IMR-90 (cell line): ENCODE measurements at regions not wholly inside any gene's neighbourhood (a gene's known extent, or its start where the extent isn't known, plus 50 kb on each side); places are given as distances from the start of the nearest gene placed in this dataset.

Experiments
- ATAC-seq: fragments of 200-7000 bp; cut with Tn5 transposase; 2 replicates; pipeline ENCODE4 v1.9.1; 2020; ENCODE audit warnings: low read depth, mild to moderate bottlenecking, moderate library complexity
- BruUV-seq: library from RNA; stranded (reverse); fragments of 400-500 nt; replicated peaks from 2 replicates; lab custom pipeline; 2021; lab: Mats Ljungman, UMichigan
- CTCF ChIA-PET: fragments of 300-600 bp; formaldehyde crosslinking; extraction: SDS; loops from one replicate; lab custom pipeline; 2021; ENCODE audit warnings: antibody characterized with exemption; lab: Yijun Ruan, JAX
- POLR2A ChIA-PET: fragments of 300-600 bp; sonication (Branson Sonifier 250); formaldehyde crosslinking; loops from one replicate; lab custom pipeline; 2022; ENCODE audit warnings: antibody characterized with exemption; ENCODE audit not compliant: unreplicated experiment; lab: Charles Lee
- DNase-seq: peaks from one replicate; pipeline ENCODE4 v3.0.0; 2013
- H2AFZ ChIP-seq: replicated peaks from 2 replicates; pipeline ENCODE3; 2013; ENCODE audit warnings: low read length, mild to moderate bottlenecking; ENCODE audit not compliant: poor library complexity
- H2AK5ac ChIP-seq: 2 replicates; pipeline ENCODE4 v1.6.1; 2013; ENCODE audit warnings: low read depth, low read length, inconsistent platforms
- H2AK9ac ChIP-seq: replicated peaks from 2 replicates; pipeline ENCODE3; 2013; ENCODE audit warnings: mild to moderate bottlenecking, low read depth, low read length, moderate library complexity; ENCODE audit not compliant: poor library complexity
- H2BK120ac ChIP-seq: 2 replicates; pipeline ENCODE4 v1.6.1; 2013; ENCODE audit warnings: low read depth, low read length, inconsistent platforms
- H2BK15ac ChIP-seq: 3 replicates; pipeline ENCODE4 v1.6.1; 2013; ENCODE audit warnings: low read depth, low read length, inconsistent platforms
- H2BK20ac ChIP-seq: 2 replicates; pipeline ENCODE4 v1.6.1; 2013; ENCODE audit warnings: low read depth, mild to moderate bottlenecking, inconsistent platforms, low read length, moderate library complexity
- H2BK5ac ChIP-seq: 2 replicates; pipeline ENCODE4 v1.6.1; 2013; ENCODE audit warnings: mild to moderate bottlenecking, low read depth, low read length, inconsistent platforms; ENCODE audit not compliant: poor library complexity, severe bottlenecking
- H3K14ac ChIP-seq: replicated peaks from 2 replicates; pipeline ENCODE4 v1.6.1; 2013; ENCODE audit warnings: low read depth, low read length, inconsistent platforms
- H3K18ac ChIP-seq: 2 replicates; pipeline ENCODE4 v1.6.1; 2013; ENCODE audit warnings: low read depth, low read length, control low read depth
- H3K23ac ChIP-seq: 2 replicates; pipeline ENCODE4 v1.6.1; 2013; ENCODE audit warnings: low read depth, low read length, inconsistent platforms
- H3K27ac ChIP-seq: 2 replicates; pipeline ENCODE4 v1.5.1; 2013; ENCODE audit warnings: mild to moderate bottlenecking, control low read depth, low read length; ENCODE audit not compliant: insufficient read depth
- H3K27me3 ChIP-seq: 2 replicates; pipeline ENCODE4 v1.6.1; 2013; ENCODE audit warnings: low read length; ENCODE audit not compliant: control insufficient read depth, insufficient read depth
- H3K36me3 ChIP-seq: 2 replicates; pipeline ENCODE4 v1.6.1; 2013; ENCODE audit warnings: low read length, mixed read lengths; ENCODE audit not compliant: control insufficient read depth, insufficient read depth
- H3K4ac ChIP-seq: 2 replicates; pipeline ENCODE4 v1.6.1; 2013; ENCODE audit warnings: low read depth, low read length, inconsistent platforms
- H3K4me1 ChIP-seq: 2 replicates; pipeline ENCODE4 v1.6.1; 2013; ENCODE audit warnings: low read length, mixed read lengths; ENCODE audit not compliant: control insufficient read depth, insufficient read depth
- H3K4me2 ChIP-seq: 2 replicates; pipeline ENCODE4 v1.6.1; 2013; ENCODE audit warnings: low read depth, mild to moderate bottlenecking, control low read depth, low read length, moderate library complexity
- H3K4me3 ChIP-seq: 2 replicates; pipeline ENCODE4 v1.5.1; 2013; ENCODE audit warnings: low read depth, mild to moderate bottlenecking, control low read depth, low read length, moderate library complexity; ENCODE audit not compliant: insufficient read depth
- H3K56ac ChIP-seq: 2 replicates; pipeline ENCODE4 v1.6.1; 2013; ENCODE audit warnings: low read length, inconsistent platforms; ENCODE audit not compliant: insufficient read depth; ENCODE audit errors: extremely low read depth
- H3K79me1 ChIP-seq, 2 experiments: 2 replicates each; pipeline ENCODE4 v1.6.1; 2013; ENCODE audit warnings: low read length in 2 of 2, inconsistent platforms in 1 of 2, low read depth in 1 of 2
- H3K9ac ChIP-seq: 2 replicates; pipeline ENCODE4 v1.6.1; 2013; ENCODE audit warnings: low read depth, low read length, control low read depth
- H3K9me1 ChIP-seq: 2 replicates; pipeline ENCODE4 v1.6.1; 2013; ENCODE audit warnings: low read length, inconsistent platforms; ENCODE audit not compliant: insufficient read depth
- H3K9me3 ChIP-seq: 2 replicates; pipeline ENCODE4 v1.6.1; 2013; ENCODE audit warnings: low read length; ENCODE audit not compliant: control insufficient read depth, insufficient read depth
- H4K20me1 ChIP-seq: 2 replicates; pipeline ENCODE4 v1.6.1; 2013; ENCODE audit warnings: low read length, inconsistent platforms; ENCODE audit not compliant: insufficient read depth
- H4K5ac ChIP-seq: 2 replicates; pipeline ENCODE4 v1.6.1; 2013; ENCODE audit warnings: mild to moderate bottlenecking, low read depth, low read length, control low read depth
- H4K8ac ChIP-seq, 2 experiments: 2 replicates each; pipeline ENCODE4 v1.6.1; 2013; ENCODE audit warnings: low read depth in 2 of 2, low read length in 2 of 2, control low read depth in 1 of 2, inconsistent platforms in 1 of 2
- H4K91ac ChIP-seq: 2 replicates; pipeline ENCODE4 v1.6.1; 2013; ENCODE audit warnings: low read depth, low read length, inconsistent platforms; ENCODE audit not compliant: insufficient read depth
- BHLHE40 ChIP-seq: fragments of 150-350 bp; IDR thresholded peaks from 2 replicates; pipeline ENCODE4 v1.6.1; 2016; ENCODE audit warnings: mild to moderate bottlenecking, low read depth, low read length
- CHD1 ChIP-seq: IDR thresholded peaks from 2 replicates; pipeline ENCODE4 v1.6.1; 2012; ENCODE audit warnings: low read depth, low read length, improper control_type of control experiment
- FOS ChIP-seq: fragments of 150-350 bp; IDR thresholded peaks from 2 replicates; pipeline ENCODE4 v1.6.1; 2016; ENCODE audit warnings: low read depth, low read length
- MAFK ChIP-seq: IDR thresholded peaks from 2 replicates; pipeline ENCODE4 v1.6.1; 2012; ENCODE audit warnings: low read depth, low read length, improper control_type of control experiment
- MXI1 ChIP-seq: IDR thresholded peaks from 2 replicates; pipeline ENCODE4 v1.6.1; 2012; ENCODE audit warnings: low read depth, mild to moderate bottlenecking, low read length, moderate library complexity, borderline replicate concordance
- NFE2L2 ChIP-seq: fragments of 150-350 bp; IDR thresholded peaks from 2 replicates; pipeline ENCODE4 v1.6.1; 2016; ENCODE audit warnings: low read depth, mild to moderate bottlenecking, low read length
- RAD21 ChIP-seq: IDR thresholded peaks from 2 replicates; pipeline ENCODE4 v1.6.1; 2012; ENCODE audit warnings: low read length, improper control_type of control experiment
- RCOR1 ChIP-seq: IDR thresholded peaks from 2 replicates; pipeline ENCODE4 v1.6.1; 2012; ENCODE audit warnings: mild to moderate bottlenecking, low read length, improper control_type of control experiment; ENCODE audit not compliant: insufficient replicate concordance
- RFX5 ChIP-seq: IDR thresholded peaks from 2 replicates; pipeline ENCODE4 v1.8.0; 2012; ENCODE audit warnings: low read depth, mild to moderate bottlenecking, low read length, moderate library complexity
- WGBS, 2 experiments: methylation state at CpG; one replicate each; pipeline versions ENCODE4 v1.1.5 to v1.1.7; 2013; ENCODE audit warnings: missing lambda C conversion rate in 2 of 2; ENCODE audit not compliant: insufficient read length in 1 of 2; ENCODE audit errors: extremely low coverage in 2 of 2; 5-methylcytosine and 5-hydroxymethylcytosine counted together
- dilution Hi-C: fragments of 300-500 bp; cut with HindIII; formaldehyde crosslinking; loops from one replicate; pipeline ENCODE4 v1.14.3; 2018; ENCODE audit warnings: low sequenced_read_pairs; ENCODE audit not compliant: unreplicated experiment
- in situ Hi-C: fragments of 300-500 bp; cut with MboI; formaldehyde crosslinking; loops from 3 replicates; pipeline ENCODE4 v1.14.3; 2019; ENCODE audit warnings: low sequenced_read_pairs, inconsistent platforms, mixed read lengths
- intact Hi-C: fragments of 100-400 bp; cut with micrococcal nuclease; formaldehyde crosslinking; loops from 2 replicates; pipeline ENCODE4 v1.10.0; 2022
- TF ChIP-seq, protein P1 (sequence below): conservative IDR thresholded peaks from 2 replicates; pipeline ENCODE4 v1.5.1; 2012; ENCODE audit warnings: mild to moderate bottlenecking, low read depth, low read length, improper control_type of control experiment

DNA sequence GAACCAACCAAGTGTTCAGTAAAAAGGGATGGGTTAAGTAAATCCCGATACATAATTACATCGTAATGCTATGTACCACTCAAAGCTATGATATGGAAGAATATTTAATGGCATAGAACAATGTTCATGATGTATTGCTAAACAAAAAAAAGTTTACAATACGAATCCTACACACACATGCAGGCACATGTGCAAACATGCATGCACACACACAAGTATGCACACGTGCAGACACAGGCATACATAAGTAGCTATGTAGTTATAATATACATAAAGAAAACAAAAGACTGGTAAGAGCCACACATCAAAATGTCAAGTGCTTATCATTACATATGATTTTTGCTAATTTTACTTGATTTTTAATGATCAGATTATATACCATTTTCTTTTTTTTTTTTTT, 74.2 kb downstream of the ARRDC4 start:
- ChIA-PET POLR2A (no interaction called here), CTCF (no interaction called here)
- Histone ChIP-seq H3K27me3 (no peaks in the 10 kb centered on the region), H2AFZ (no peak overlapping the region), H3K4ac (no peak overlapping the region), H4K20me1 (no peaks in the 10 kb centered on the region), H2AK5ac (no peak overlapping the region), H3K36me3 (no peaks in the 10 kb centered on the region), H2AK9ac (no peak overlapping the region), H3K4me1 (no peaks in the 10 kb centered on the region), H3K56ac (no peak overlapping the region), H3K23ac (no peak overlapping the region), H3K4me3 (no peak overlapping the region), H3K4me2 (no peak overlapping the region), H3K9ac (no peak overlapping the region), H4K5ac (no peak overlapping the region), H3K9me1 (no peaks in the 10 kb centered on the region), H4K8ac (no peak overlapping the region), H3K79me1 (no peaks in the 10 kb centered on the region), H2BK5ac (no peak overlapping the region), H3K27ac (no peak overlapping the region), H3K14ac (no peak overlapping the region), H2BK15ac (no peak overlapping the region), H2BK120ac (no peak overlapping the region), H3K9me3 (peaks cover 9% of the 10 kb centered on the region), H3K18ac (no peak overlapping the region), H4K91ac (no peak overlapping the region), H2BK20ac (no peak overlapping the region)
- DNase-seq: no peak
- intact Hi-C loops (no loop called here), dilution Hi-C loops (no loop called here), in situ Hi-C loops (no loop called here)
- no peak for TF ChIP-seq FOS
- TF ChIP-seq RCOR1: no peak
- TF ChIP-seq, protein P1, sequence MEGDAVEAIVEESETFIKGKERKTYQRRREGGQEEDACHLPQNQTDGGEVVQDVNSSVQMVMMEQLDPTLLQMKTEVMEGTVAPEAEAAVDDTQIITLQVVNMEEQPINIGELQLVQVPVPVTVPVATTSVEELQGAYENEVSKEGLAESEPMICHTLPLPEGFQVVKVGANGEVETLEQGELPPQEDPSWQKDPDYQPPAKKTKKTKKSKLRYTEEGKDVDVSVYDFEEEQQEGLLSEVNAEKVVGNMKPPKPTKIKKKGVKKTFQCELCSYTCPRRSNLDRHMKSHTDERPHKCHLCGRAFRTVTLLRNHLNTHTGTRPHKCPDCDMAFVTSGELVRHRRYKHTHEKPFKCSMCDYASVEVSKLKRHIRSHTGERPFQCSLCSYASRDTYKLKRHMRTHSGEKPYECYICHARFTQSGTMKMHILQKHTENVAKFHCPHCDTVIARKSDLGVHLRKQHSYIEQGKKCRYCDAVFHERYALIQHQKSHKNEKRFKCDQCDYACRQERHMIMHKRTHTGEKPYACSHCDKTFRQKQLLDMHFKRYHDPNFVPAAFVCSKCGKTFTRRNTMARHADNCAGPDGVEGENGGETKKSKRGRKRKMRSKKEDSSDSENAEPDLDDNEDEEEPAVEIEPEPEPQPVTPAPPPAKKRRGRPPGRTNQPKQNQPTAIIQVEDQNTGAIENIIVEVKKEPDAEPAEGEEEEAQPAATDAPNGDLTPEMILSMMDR: no peak
- no peak for TF ChIP-seq RAD21
- no peak for TF ChIP-seq RFX5
- no peak for TF ChIP-seq MXI1
- no peak for TF ChIP-seq CHD1
- no peak for TF ChIP-seq NFE2L2
- TF ChIP-seq BHLHE40: no peak
- TF ChIP-seq MAFK: no peak
- ATAC-seq: no peak
- no TSS peak for BruUV-seq
- no CpG with 5 or more reads among the region's 4 CpGs for WGBS, 2 experiments
